H9 (cell line): ENCODE measurements at regions not wholly inside any gene's neighbourhood (a gene's known extent, or its start where the extent isn't known, plus 50 kb on each side); places are given as distances from the start of the nearest gene placed in this dataset.

ENCODE experiments used
- DNase-seq: peaks from one replicate; pipeline ENCODE4 v3.0.0-alpha.2; 2017
- H2AFZ ChIP-seq: one replicate; pipeline ENCODE4 v1.6.1; 2013; ENCODE audit warnings: mild to moderate bottlenecking, low read length, control low read depth, moderate library complexity
- H2AK5ac ChIP-seq: 2 replicates; pipeline ENCODE4 v1.6.1; 2013; ENCODE audit warnings: low read length, control low read depth, mixed read lengths; ENCODE audit not compliant: insufficient read length
- H2BK120ac ChIP-seq: one replicate; pipeline ENCODE4 v1.6.1; 2013; ENCODE audit warnings: low read depth, mild to moderate bottlenecking, low read length, control low read depth, inconsistent platforms; ENCODE audit not compliant: poor library complexity, severe bottlenecking
- H2BK12ac ChIP-seq: 2 replicates; pipeline ENCODE4 v1.6.1; 2013; ENCODE audit warnings: low read length, control low read depth, mixed read lengths, low read depth; ENCODE audit not compliant: insufficient read length
- H2BK15ac ChIP-seq: 2 replicates; pipeline ENCODE4 v1.6.1; 2013; ENCODE audit warnings: low read depth, low read length, control low read depth
- H2BK20ac ChIP-seq: one replicate; pipeline ENCODE4 v1.6.1; 2013; ENCODE audit warnings: low read depth, mild to moderate bottlenecking, low read length, control low read depth, inconsistent platforms; ENCODE audit not compliant: poor library complexity, severe bottlenecking
- H2BK5ac ChIP-seq: 2 replicates; pipeline ENCODE4 v1.6.1; 2013; ENCODE audit warnings: low read length, control low read depth, mixed read lengths; ENCODE audit not compliant: insufficient read length
- H3K14ac ChIP-seq: 2 replicates; pipeline ENCODE4 v1.6.1; 2013; ENCODE audit warnings: low read length, control low read depth; ENCODE audit not compliant: insufficient read depth
- H3K18ac ChIP-seq: 2 replicates; pipeline ENCODE4 v1.6.1; 2013; ENCODE audit warnings: low read depth, mild to moderate bottlenecking, mixed read lengths, low read length, control low read depth; ENCODE audit not compliant: insufficient read length
- H3K23ac ChIP-seq: 2 replicates; pipeline ENCODE4 v1.6.1; 2013; ENCODE audit warnings: low read length, control low read depth, mixed read lengths, low read depth; ENCODE audit not compliant: insufficient read length
- H3K23me2 ChIP-seq: 2 replicates; pipeline ENCODE4 v1.6.1; 2013; ENCODE audit warnings: low read depth, mild to moderate bottlenecking, mixed read lengths, low read length, control low read depth; ENCODE audit not compliant: insufficient read length, poor library complexity, severe bottlenecking
- H3K27ac ChIP-seq: 2 replicates; pipeline ENCODE4 v1.5.1; 2013; ENCODE audit warnings: low read length, control low read depth, mixed read lengths, low read depth; ENCODE audit not compliant: insufficient read length
- H3K27me3 ChIP-seq: 2 replicates; pipeline ENCODE4 v1.6.1; 2013; ENCODE audit warnings: low read length, control low read depth, inconsistent platforms; ENCODE audit not compliant: insufficient read depth
- H3K4ac ChIP-seq: 2 replicates; pipeline ENCODE4 v1.6.1; 2013; ENCODE audit warnings: low read depth, mild to moderate bottlenecking, control low read depth, inconsistent platforms, low read length, moderate library complexity
- H3K4me1 ChIP-seq: 2 replicates; pipeline ENCODE4 v1.6.1; 2013; ENCODE audit warnings: low read length, control low read depth, inconsistent platforms; ENCODE audit not compliant: insufficient read depth
- H3K4me2 ChIP-seq: 2 replicates; pipeline ENCODE4 v1.6.1; 2013; ENCODE audit warnings: low read length, control low read depth, mixed read lengths; ENCODE audit not compliant: insufficient read length, insufficient read depth
- H3K56ac ChIP-seq: 2 replicates; pipeline ENCODE4 v1.6.1; 2013; ENCODE audit warnings: low read depth, mild to moderate bottlenecking, mixed read lengths, low read length, control low read depth; ENCODE audit not compliant: insufficient read length
- H3K79me1 ChIP-seq: 2 replicates; pipeline ENCODE4 v1.6.1; 2013; ENCODE audit warnings: low read depth, mild to moderate bottlenecking, moderate library complexity, low read length, control low read depth, inconsistent platforms; ENCODE audit not compliant: insufficient read depth, poor library complexity, severe bottlenecking
- H3K79me2 ChIP-seq: 2 replicates; pipeline ENCODE4 v1.6.1; 2013; ENCODE audit warnings: low read length, control low read depth, inconsistent platforms; ENCODE audit not compliant: insufficient read depth
- H3K9ac ChIP-seq: 2 replicates; pipeline ENCODE4 v1.6.1; 2013; ENCODE audit warnings: low read length, control low read depth, mixed read lengths; ENCODE audit not compliant: insufficient read length; ENCODE audit errors: extremely low read depth
- H3K9me3 ChIP-seq: one replicate; pipeline ENCODE4 v1.6.1; 2013; ENCODE audit warnings: low read depth, low read length, inconsistent platforms; ENCODE audit not compliant: control insufficient read depth
- H3T11ph ChIP-seq: one replicate; pipeline ENCODE4 v1.6.1; 2013; ENCODE audit warnings: mild to moderate bottlenecking, low read length, control low read depth, inconsistent platforms
- H4K20me1 ChIP-seq: one replicate; pipeline ENCODE4 v1.6.1; 2013; ENCODE audit not compliant: control insufficient read depth, insufficient read length, insufficient read depth
- H4K5ac ChIP-seq: 2 replicates; pipeline ENCODE4 v1.6.1; 2013; ENCODE audit warnings: low read depth, mild to moderate bottlenecking, mixed read lengths, low read length, control low read depth; ENCODE audit not compliant: insufficient read length
- H4K8ac ChIP-seq: replicated peaks from 2 replicates; pipeline ENCODE4 v1.6.1; 2013; ENCODE audit warnings: low read length, control low read depth, mixed read lengths, low read depth; ENCODE audit not compliant: insufficient read length
- H4K91ac ChIP-seq: 2 replicates; pipeline ENCODE4 v1.6.1; 2013; ENCODE audit warnings: low read depth, mild to moderate bottlenecking, moderate library complexity, mixed read lengths, low read length, control low read depth; ENCODE audit not compliant: insufficient read length
- H3K27ac Mint-ChIP-seq, 3 experiments: 2 replicates in 2 of 3; 3 replicates in 1 of 3; pipeline ENCODE4 v1.8.0; 2020 to 2021; ENCODE audit warnings: mixed read lengths in 3 of 3, mild to moderate bottlenecking in 1 of 3, moderate library complexity in 1 of 3
- H3K27me3 Mint-ChIP-seq: 2 replicates; pipeline ENCODE4 v1.8.0; 2021; ENCODE audit warnings: low read depth, mild to moderate bottlenecking, moderate library complexity, mixed read lengths
- H3K36me3 Mint-ChIP-seq, 3 experiments: 2 replicates in 2 of 3; 3 replicates in 1 of 3; pipeline ENCODE4 v1.8.0; 2020 to 2021; ENCODE audit warnings: low read depth in 3 of 3, mixed read lengths in 3 of 3; ENCODE audit not compliant: insufficient read depth in 1 of 3
- H3K4me1 Mint-ChIP-seq, 2 experiments: 2 replicates each; pipeline ENCODE4 v1.8.0; 2020; ENCODE audit warnings: mixed read lengths in 2 of 2
- H3K4me3 Mint-ChIP-seq, 2 experiments: 2 replicates in 1 of 2; 3 replicates in 1 of 2; pipeline ENCODE4 v1.8.0; 2020 to 2021; ENCODE audit warnings: mild to moderate bottlenecking in 2 of 2, mixed read lengths in 2 of 2, moderate library complexity in 1 of 2
- H3K9me3 Mint-ChIP-seq, 2 experiments: 2 replicates in 1 of 2; 3 replicates in 1 of 2; pipeline ENCODE4 v1.8.0; 2020; ENCODE audit warnings: mild to moderate bottlenecking in 2 of 2, mixed read lengths in 2 of 2, moderate library complexity in 1 of 2
- CTCF ChIP-seq: fragments of 200-600 bp; sonication (generic); conservative IDR thresholded peaks from 3 replicates; pipeline ENCODE4 v1.8.0; 2021; ENCODE audit warnings: antibody characterized with exemption, mild to moderate bottlenecking
- WGBS: extraction: QIAGEN DNeasy Blood & Tissue Kit; methylation state at CpG from one replicate; pipeline ENCODE4 v1.1.7; 2013; ENCODE audit warnings: missing lambda C conversion rate, low lambda C conversion rate, mixed read lengths; ENCODE audit not compliant: insufficient read length; ENCODE audit errors: extremely low coverage; 5-methylcytosine and 5-hydroxymethylcytosine counted together

GRCh38 chr3:26768068-26768651, 145.6 kb downstream of the LRRC3B start:
- no peak for TF ChIP-seq CTCF
- no peak overlapping the region for H4K5ac ChIP-seq
- H2BK12ac ChIP-seq = no peak overlapping the region
- Mint-ChIP-seq H3K36me3 (no peaks in the 10 kb centered on the region), H3K27me3 (no peaks in the 10 kb centered on the region), H3K4me1 (peaks cover 1% of the 10 kb centered on the region in 2 experiments), H3K27ac (no peak overlapping the region), H3K9me3 (no peaks in the 10 kb centered on the region), H3K4me3 (no peak overlapping the region)
- no peak overlapping the region for H3K14ac ChIP-seq
- H2BK5ac ChIP-seq = no peak overlapping the region
- no peak overlapping the region for H3K4me2 ChIP-seq
- no peak overlapping the region for H3K4ac ChIP-seq
- H2BK120ac ChIP-seq = no peak overlapping the region
- no peak overlapping the region for H4K8ac ChIP-seq
- H3K23me2 ChIP-seq = no peaks in the 10 kb centered on the region
- H2BK15ac ChIP-seq = no peak overlapping the region
- no peaks in the 10 kb centered on the region for H3K4me1 ChIP-seq
- H3K27me3 ChIP-seq = no peaks in the 10 kb centered on the region
- H3K23ac ChIP-seq = no peak overlapping the region
- H3K79me2 ChIP-seq = no peaks in the 10 kb centered on the region
- H3K56ac ChIP-seq = no peak overlapping the region
- no peaks in the 10 kb centered on the region for H3K9me3 ChIP-seq
- H3K79me1 ChIP-seq = no peaks in the 10 kb centered on the region
- H4K20me1 ChIP-seq = no peaks in the 10 kb centered on the region
- no peak overlapping the region for H4K91ac ChIP-seq
- no peak overlapping the region for H2AFZ ChIP-seq
- H2BK20ac ChIP-seq = no peak overlapping the region
- no peak overlapping the region for H2AK5ac ChIP-seq
- no peak for DNase-seq
- no peak overlapping the region for H3K9ac ChIP-seq
- H3K27ac ChIP-seq = no peak overlapping the region
- WGBS = no CpG with 5 or more reads among the region's 1 CpG
- no peak overlapping the region for H3T11ph ChIP-seq
- H3K18ac ChIP-seq = no peak overlapping the region
